ENCODE measurements at regions not wholly inside any gene's neighbourhood (a gene's known extent, or its start where the extent isn't known, plus 50 kb on each side); places are given as distances from the start of the nearest gene placed in this dataset.

DNA sequence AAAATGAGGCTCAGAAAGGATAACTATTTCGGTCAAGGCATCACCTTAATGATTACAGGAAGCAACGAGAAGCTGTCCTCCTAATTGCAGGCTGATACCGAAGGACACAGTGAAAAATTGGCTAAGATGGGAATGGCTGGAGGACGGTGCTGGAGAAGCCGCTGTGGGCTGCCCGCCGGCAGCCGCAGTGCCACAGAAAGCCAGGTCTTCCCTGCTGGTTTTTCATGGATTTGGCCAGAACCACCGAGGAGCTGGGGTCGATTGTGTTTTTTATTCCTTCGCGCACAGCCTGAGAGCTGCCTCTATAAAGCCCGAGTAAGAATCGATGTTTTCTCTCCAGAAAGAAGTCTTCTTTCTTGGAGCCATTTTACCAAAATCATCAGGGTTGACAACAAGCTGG, 1484.2 kb downstream of the BRD1 start:
- TF ChIP-seq, protein P1, sequence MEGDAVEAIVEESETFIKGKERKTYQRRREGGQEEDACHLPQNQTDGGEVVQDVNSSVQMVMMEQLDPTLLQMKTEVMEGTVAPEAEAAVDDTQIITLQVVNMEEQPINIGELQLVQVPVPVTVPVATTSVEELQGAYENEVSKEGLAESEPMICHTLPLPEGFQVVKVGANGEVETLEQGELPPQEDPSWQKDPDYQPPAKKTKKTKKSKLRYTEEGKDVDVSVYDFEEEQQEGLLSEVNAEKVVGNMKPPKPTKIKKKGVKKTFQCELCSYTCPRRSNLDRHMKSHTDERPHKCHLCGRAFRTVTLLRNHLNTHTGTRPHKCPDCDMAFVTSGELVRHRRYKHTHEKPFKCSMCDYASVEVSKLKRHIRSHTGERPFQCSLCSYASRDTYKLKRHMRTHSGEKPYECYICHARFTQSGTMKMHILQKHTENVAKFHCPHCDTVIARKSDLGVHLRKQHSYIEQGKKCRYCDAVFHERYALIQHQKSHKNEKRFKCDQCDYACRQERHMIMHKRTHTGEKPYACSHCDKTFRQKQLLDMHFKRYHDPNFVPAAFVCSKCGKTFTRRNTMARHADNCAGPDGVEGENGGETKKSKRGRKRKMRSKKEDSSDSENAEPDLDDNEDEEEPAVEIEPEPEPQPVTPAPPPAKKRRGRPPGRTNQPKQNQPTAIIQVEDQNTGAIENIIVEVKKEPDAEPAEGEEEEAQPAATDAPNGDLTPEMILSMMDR (conservative IDR thresholded peaks at IDR 0.05; ENCODE audit: low read depth, low read length): no peak
- TF ChIP-seq EZH2 (IDR thresholded peaks at IDR 0.05; ENCODE audit: low read length, unreplicated experiment) (no peak), EZH2phosphoT487 (IDR thresholded peaks at IDR 0.05; ENCODE audit: borderline replicate concordance, low read length) (no peak)

All from PC-3 (cell line).